GM23338 (cell line): ENCODE measurements at regions not wholly inside any gene's neighbourhood (a gene's known extent, or its start where the extent isn't known, plus 50 kb on each side); places are given as distances from the start of the nearest gene placed in this dataset.

Experiments used
- ATAC-seq: fragments of 200-7000 bp; cut with Tn5 transposase; 3 replicates; pipeline ENCODE4 v1.9.1; 2020
- DNase-seq: peaks from one replicate; pipeline ENCODE4 v3.0.0-alpha.2; 2015; ENCODE audit warnings: low spot score
- H2AFZ ChIP-seq: fragments of 200-600 bp; sonication (generic); 2 replicates; pipeline ENCODE4 v1.8.0; 2016; ENCODE audit warnings: antibody characterized with exemption, mild to moderate bottlenecking, moderate library complexity
- H3F3A ChIP-seq: fragments of 200-600 bp; sonication (generic); replicated peaks from 2 replicates; pipeline ENCODE4 v1.8.0; 2017; ENCODE audit warnings: antibody characterized with exemption, mixed run types, low read depth
- H3K27ac ChIP-seq: fragments of 200-600 bp; sonication (generic); 2 replicates; pipeline ENCODE4 v1.6.1; 2016; ENCODE audit warnings: low read depth
- H3K27me3 ChIP-seq: fragments of 200-600 bp; sonication (generic); 2 replicates; pipeline ENCODE4 v1.8.0; 2016; ENCODE audit warnings: mild to moderate bottlenecking, mixed run types, moderate library complexity; ENCODE audit not compliant: insufficient read depth
- H3K36me3 ChIP-seq: fragments of 200-600 bp; sonication (generic); 2 replicates; pipeline ENCODE4 v1.8.0; 2016; ENCODE audit warnings: mild to moderate bottlenecking; ENCODE audit not compliant: insufficient read depth
- H3K4me1 ChIP-seq: fragments of 200-600 bp; sonication (generic); 2 replicates; pipeline ENCODE4 v1.8.0; 2016; ENCODE audit warnings: mild to moderate bottlenecking, moderate library complexity; ENCODE audit not compliant: insufficient read depth
- H3K4me2 ChIP-seq: fragments of 200-600 bp; sonication (generic); 2 replicates; pipeline ENCODE4 v1.7.1; 2017; ENCODE audit warnings: mixed run types
- H3K4me3 ChIP-seq: fragments of 200-600 bp; sonication (generic); 2 replicates; pipeline ENCODE4 v1.6.1; 2016; ENCODE audit warnings: mixed run types
- H3K79me2 ChIP-seq: fragments of 200-600 bp; sonication (generic); replicated peaks from 2 replicates; pipeline ENCODE4 v1.8.0; 2017; ENCODE audit warnings: mild to moderate bottlenecking; ENCODE audit not compliant: insufficient read depth
- H3K9me2 ChIP-seq: fragments of 200-600 bp; sonication (generic); 2 replicates; pipeline ENCODE4 v1.8.0; 2017; ENCODE audit not compliant: insufficient read depth
- H4K20me1 ChIP-seq: fragments of 200-600 bp; sonication (generic); replicated peaks from 2 replicates; pipeline ENCODE4 v1.8.0; 2017; ENCODE audit warnings: mild to moderate bottlenecking; ENCODE audit not compliant: insufficient read depth
- H3K27ac Mint-ChIP-seq: 2 replicates; pipeline ENCODE4 v1.8.0; 2020; ENCODE audit warnings: inconsistent platforms, mild to moderate bottlenecking, moderate library complexity, mixed read lengths
- H3K27me3 Mint-ChIP-seq: 3 replicates; pipeline ENCODE4 v1.8.0; 2022; ENCODE audit warnings: low read depth, mild to moderate bottlenecking, moderate library complexity, mixed read lengths, inconsistent platforms; ENCODE audit not compliant: insufficient read depth, poor library complexity
- H3K36me3 Mint-ChIP-seq: 3 replicates; pipeline ENCODE4 v1.8.0; 2021; ENCODE audit warnings: low read depth, mild to moderate bottlenecking, inconsistent platforms, moderate library complexity, mixed read lengths
- H3K4me1 Mint-ChIP-seq: 3 replicates; pipeline ENCODE4 v1.8.0; 2020; ENCODE audit warnings: mild to moderate bottlenecking, inconsistent platforms, mixed read lengths
- H3K4me3 Mint-ChIP-seq: 3 replicates; pipeline ENCODE4 v1.8.0; 2021; ENCODE audit warnings: moderate library complexity, mild to moderate bottlenecking, inconsistent platforms, mixed read lengths
- H3K9me3 Mint-ChIP-seq: 3 replicates; pipeline ENCODE4 v1.8.0; 2020; ENCODE audit warnings: moderate library complexity, mild to moderate bottlenecking, inconsistent platforms, mixed read lengths
- CREB1 ChIP-seq: fragments of 250-450 bp; sonication (Bioruptor Pico); IDR thresholded peaks from 2 replicates; pipeline ENCODE4 v1.5.0; 2020; ENCODE audit warnings: low read depth, mild to moderate bottlenecking, moderate library complexity
- CTCF ChIP-seq, 2 experiments: fragments of 200-600 bp in 1 of 2; sonication (generic) in 1 of 2; conservative IDR thresholded peaks; 2 replicates each; pipeline versions ENCODE4 v1.5.1 to v1.6.1; 2016 to 2017; ENCODE audit warnings: antibody characterized with exemption in 2 of 2, low read depth in 2 of 2, mild to moderate bottlenecking in 2 of 2, moderate library complexity in 1 of 2
- ETS1 ChIP-seq: IDR thresholded peaks from 2 replicates; pipeline ENCODE4 v1.6.1; 2016; ENCODE audit warnings: antibody characterized with exemption
- EZH2phosphoT487 ChIP-seq: fragments of 200-600 bp; sonication (generic); IDR thresholded peaks from one replicate; pipeline ENCODE4 v1.8.1; 2018; ENCODE audit warnings: antibody characterized with exemption; ENCODE audit not compliant: unreplicated experiment
- JUNB ChIP-seq: IDR thresholded peaks from one replicate; pipeline ENCODE4 v1.6.1; 2016; ENCODE audit warnings: antibody characterized with exemption; ENCODE audit not compliant: unreplicated experiment
- POLR2AphosphoS5 ChIP-seq: IDR thresholded peaks from 2 replicates; pipeline ENCODE4 v1.6.1; 2016; ENCODE audit warnings: antibody characterized with exemption, low read depth
- REST ChIP-seq: IDR thresholded peaks from one replicate; pipeline ENCODE4 v1.6.1; 2018; ENCODE audit warnings: antibody characterized with exemption; ENCODE audit not compliant: unreplicated experiment
- STAT1 ChIP-seq: IDR thresholded peaks from one replicate; pipeline ENCODE4 v1.6.1; 2016; ENCODE audit warnings: antibody characterized with exemption; ENCODE audit not compliant: unreplicated experiment
- ZNF114 ChIP-seq: fragments of 250-450 bp; sonication (Bioruptor Pico); IDR thresholded peaks from 2 replicates; pipeline ENCODE4 v1.5.0; 2020; ENCODE audit warnings: mild to moderate bottlenecking, moderate library complexity
- ZNF331 ChIP-seq: fragments of 250-450 bp; sonication (Bioruptor Pico); IDR thresholded peaks from 2 replicates; pipeline ENCODE4 v1.5.0; 2020; ENCODE audit warnings: low read depth, mild to moderate bottlenecking, moderate library complexity
- ZNF462 ChIP-seq: fragments of 250-450 bp; sonication (Bioruptor Pico); IDR thresholded peaks from 2 replicates; pipeline ENCODE4 v1.5.0; 2020; ENCODE audit warnings: mild to moderate bottlenecking, moderate library complexity

- Histone ChIP-seq H3K4me3 (no peak overlapping the region), H3F3A (no peaks in the 10 kb centered on the region), H4K20me1 (no peaks in the 10 kb centered on the region), H3K4me2 (no peak overlapping the region), H3K27me3 (no peaks in the 10 kb centered on the region), H3K27ac (no peak overlapping the region), H3K4me1 (no peaks in the 10 kb centered on the region), H3K36me3 (no peaks in the 10 kb centered on the region), H2AFZ (peak overlapping the region; percentile 60; the same call in 1 of the 2 replicates), H3K9me2 (no peaks in the 10 kb centered on the region), H3K79me2 (no peaks in the 10 kb centered on the region)
- Mint-ChIP-seq H3K27me3 (peaks cover 2% of the 10 kb centered on the region), H3K36me3 (0 out of 3 replicates have a peak, but pooled peaks cover 3% of the 10 kb centered on the region), H3K4me3 (no peak overlapping the region), H3K9me3 (peaks cover 14% of the 10 kb centered on the region), H3K4me1 (peaks cover 3% of the 10 kb centered on the region; the same call in 2 of the 3 replicates), H3K27ac (no peak overlapping the region)
- TF ChIP-seq REST, result no peak
- no peak for TF ChIP-seq JUNB
- no peak for TF ChIP-seq CREB1 (CRISPR knock-in tag)
- no peak for TF ChIP-seq ETS1
- TF ChIP-seq ZNF114 (CRISPR knock-in tag), result no peak
- TF ChIP-seq CTCF (conservative IDR thresholded peaks at IDR 0.05; ENCODE audit: low read depth in 2 of 2), result no peak
- TF ChIP-seq ZNF331 (CRISPR knock-in tag), result no peak
- no peak for TF ChIP-seq STAT1
- TF ChIP-seq POLR2AphosphoS5, result no peak
- TF ChIP-seq EZH2phosphoT487, result no peak
- no peak for TF ChIP-seq ZNF462 (CRISPR knock-in tag)
- no peak for DNase-seq
- no peak for ATAC-seq
Observed at GRCh38 chr17:77018504-77018903, 122.3 kb upstream of the SEC14L1 start.
